CD4-positive, alpha-beta memory T cell (primary cell): ENCODE measurements at regions not wholly inside any gene's neighbourhood (a gene's known extent, or its start where the extent isn't known, plus 50 kb on each side); places are given as distances from the start of the nearest gene placed in this dataset.

ENCODE experiments used
- CTCF ChIA-PET: fragments of 350-600 bp; sonication (Branson Sonifier 250); formaldehyde crosslinking; loops from one replicate; lab custom pipeline; 2021; ENCODE audit warnings: inconsistent platforms; ENCODE audit not compliant: partially characterized antibody; lab: Charles Lee
- POLR2A ChIA-PET: fragments of 350-600 bp; sonication (Branson Sonifier 250); formaldehyde crosslinking; loops from one replicate; lab custom pipeline; 2021; ENCODE audit not compliant: partially characterized antibody; lab: Charles Lee
- DNase-seq, 5 donors: peaks; one replicate each; pipeline versions ENCODE4 v3.0.0 to v3.0.0-alpha.2; 2020 to 2022; ENCODE audit warnings: mixed read lengths in 1 of 5
- H3K27ac ChIP-seq: one replicate; pipeline ENCODE4 v1.7.0; 2013; ENCODE audit warnings: low read depth, low read length
- H3K27me3 ChIP-seq: 2 replicates; pipeline ENCODE4 v1.7.0; 2013; ENCODE audit warnings: mild to moderate bottlenecking, low read length, moderate library complexity; ENCODE audit not compliant: insufficient read depth
- H3K36me3 ChIP-seq: 2 replicates; pipeline ENCODE4 v1.7.0; 2013; ENCODE audit warnings: mild to moderate bottlenecking, low read length, moderate library complexity; ENCODE audit not compliant: insufficient read depth
- H3K4me1 ChIP-seq: 2 replicates; pipeline ENCODE4 v1.7.0; 2013; ENCODE audit warnings: mild to moderate bottlenecking, low read length, moderate library complexity; ENCODE audit not compliant: insufficient read depth
- H3K4me3 ChIP-seq, 2 donors: one replicate each; pipeline ENCODE4 v1.7.0; 2013; ENCODE audit warnings: low read length in 2 of 2, mild to moderate bottlenecking in 1 of 2
- H3K9me3 ChIP-seq, 2 donors: one replicate each; pipeline ENCODE4 v1.7.0; 2013; ENCODE audit warnings: low read length in 2 of 2, control low read depth in 1 of 2; ENCODE audit not compliant: control insufficient read depth in 1 of 2
- H3K27ac Mint-ChIP-seq, 7 donors: one replicate each; pipeline ENCODE4 v1.8.0; 2020 to 2021; ENCODE audit warnings: mixed read lengths in 7 of 7, mild to moderate bottlenecking in 6 of 7, inconsistent platforms in 3 of 7, moderate library complexity in 3 of 7
- H3K27me3 Mint-ChIP-seq, 2 donors: one replicate each; pipeline ENCODE4 v1.8.0; 2020 to 2021; ENCODE audit warnings: mixed read lengths in 2 of 2
- H3K36me3 Mint-ChIP-seq, 2 donors: one replicate each; pipeline ENCODE4 v1.8.0; 2020 to 2021; ENCODE audit warnings: mixed read lengths in 2 of 2, inconsistent platforms in 1 of 2, mild to moderate bottlenecking in 1 of 2
- H3K4me1 Mint-ChIP-seq, 4 donors: one replicate each; pipeline ENCODE4 v1.8.0; 2020 to 2021; ENCODE audit warnings: mixed read lengths in 4 of 4, mild to moderate bottlenecking in 1 of 4
- H3K4me3 Mint-ChIP-seq, 8 donors: one replicate each; pipeline ENCODE4 v1.8.0; 2020 to 2021; ENCODE audit warnings: mixed read lengths in 8 of 8, mild to moderate bottlenecking in 7 of 8, moderate library complexity in 6 of 8, inconsistent platforms in 3 of 8
- H3K9me3 Mint-ChIP-seq, 8 donors: one replicate each; pipeline ENCODE4 v1.8.0; 2020 to 2021; ENCODE audit warnings: mixed read lengths in 8 of 8, mild to moderate bottlenecking in 5 of 8, inconsistent platforms in 3 of 8, moderate library complexity in 1 of 8
- intact Hi-C: fragments of 100-400 bp; cut with micrococcal nuclease; formaldehyde crosslinking; loops from one replicate; pipeline ENCODE4 v1.15.1; 2023

DNA sequence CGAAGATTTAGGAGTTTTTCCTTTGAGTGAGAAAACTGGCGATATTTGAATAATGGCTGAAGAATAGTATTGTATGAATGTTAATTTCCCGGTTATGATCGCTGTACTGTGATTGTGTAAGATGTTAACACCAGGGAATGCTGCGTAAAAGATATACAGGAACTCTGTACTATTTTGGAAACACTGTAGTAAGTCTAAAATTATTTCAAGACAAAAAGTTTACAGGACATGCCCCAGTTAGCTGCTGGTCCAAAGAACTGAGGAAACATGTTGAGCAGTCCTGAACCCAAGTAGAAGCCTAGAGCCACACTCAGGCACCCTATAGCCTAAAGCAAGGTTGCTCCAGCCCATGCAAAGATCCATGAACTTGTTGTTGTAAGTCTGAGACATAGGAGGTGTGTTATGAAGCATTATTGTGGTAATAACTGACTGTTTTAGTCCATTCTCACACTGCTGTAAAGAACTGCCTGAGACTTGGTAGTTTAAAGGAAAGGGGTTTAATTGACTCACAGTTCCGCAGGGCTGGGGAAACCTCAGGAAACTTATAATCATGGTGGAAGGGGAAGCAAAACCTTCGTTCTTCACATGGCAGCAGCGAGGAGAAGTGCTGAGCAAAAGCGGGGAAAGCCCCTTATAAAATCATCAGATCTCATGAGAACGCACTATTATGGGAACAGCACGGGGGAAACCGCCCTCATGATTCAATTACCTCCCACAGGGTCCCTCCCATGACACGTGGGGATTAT is 99.8 kb upstream of the RESF1 start:
- Histone ChIP-seq H3K27ac (no peak overlapping the region), H3K4me1 (peaks cover 5% of the 10 kb centered on the region), H3K4me3 (no peak overlapping the region), H3K27me3 (no peaks in the 10 kb centered on the region), H3K36me3 (no peaks in the 10 kb centered on the region), H3K9me3 (no peaks in the 10 kb centered on the region)
- DNase-seq: no peak
- CTCF ChIA-PET: interaction anchor here (1.5 kb wide), 1 partner anchor 10 kb away, joined by 4 read pairs; no protein-coding TSS in a partner anchor
- Mint-ChIP-seq H3K4me1 (peaks cover 5 to 16% (median 9%) of the 10 kb centered on the region in 4 donors), H3K27ac (peak overlapping the region in 3 of 7 donors; percentile 32 to 68 (median 52)), H3K36me3 (no peaks in the 10 kb centered on the region), H3K4me3 (no peak overlapping the region), H3K9me3 (peaks cover 0 to 2% (median 0%) of the 10 kb centered on the region in 8 donors), H3K27me3 (no peaks in the 10 kb centered on the region)
- intact Hi-C loops: no loop called here
- POLR2A ChIA-PET: no interaction called here

DNA sequence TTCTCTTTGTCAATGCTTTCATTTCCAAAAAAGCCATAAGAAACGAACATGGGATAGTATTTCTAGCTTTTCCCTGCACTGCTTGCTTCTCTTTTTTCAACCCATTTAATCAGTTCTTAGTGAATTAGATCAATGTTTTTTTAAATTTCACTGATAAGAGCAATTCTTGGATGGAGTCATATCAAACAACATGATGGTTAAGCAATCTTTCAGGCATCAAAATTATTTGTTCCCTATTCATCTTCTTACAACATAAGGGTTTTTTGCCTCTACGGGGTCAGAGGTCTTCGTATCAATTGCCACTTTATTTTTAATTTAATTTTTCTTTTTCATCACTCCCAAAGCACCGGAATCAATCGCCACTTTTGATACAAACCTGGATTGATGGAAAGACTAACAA is 103.8 kb upstream of the RESF1 start:
- no peaks in the 10 kb centered on the region for H3K27me3 Mint-ChIP-seq
- Histone ChIP-seq H3K4me3 (no peak overlapping the region), H3K27ac (no peak overlapping the region), H3K4me1 (peaks cover 5% of the 10 kb centered on the region), H3K27me3 (no peaks in the 10 kb centered on the region), H3K36me3 (no peaks in the 10 kb centered on the region), H3K9me3 (no peaks in the 10 kb centered on the region)
- H3K4me1 Mint-ChIP-seq: peaks cover 8 to 14% (median 10%) of the 10 kb centered on the region in 4 donors
- peaks cover 3 to 8% of the 10 kb centered on the region in 2 donors for H3K36me3 Mint-ChIP-seq
- ChIA-PET CTCF (no interaction called here), POLR2A (interaction anchor here (1.1 kb wide), 1 partner anchor 104 kb away, joined by 4 read pairs; the partner anchor contains the start of gene RESF1)
- H3K9me3 Mint-ChIP-seq: peaks cover 0 to 29% (median 15%) of the 10 kb centered on the region in 8 donors
- intact Hi-C loops: no loop called here
- DNase-seq: no peak
- no peak overlapping the region for H3K27ac Mint-ChIP-seq
- H3K4me3 Mint-ChIP-seq: no peak overlapping the region

DNA sequence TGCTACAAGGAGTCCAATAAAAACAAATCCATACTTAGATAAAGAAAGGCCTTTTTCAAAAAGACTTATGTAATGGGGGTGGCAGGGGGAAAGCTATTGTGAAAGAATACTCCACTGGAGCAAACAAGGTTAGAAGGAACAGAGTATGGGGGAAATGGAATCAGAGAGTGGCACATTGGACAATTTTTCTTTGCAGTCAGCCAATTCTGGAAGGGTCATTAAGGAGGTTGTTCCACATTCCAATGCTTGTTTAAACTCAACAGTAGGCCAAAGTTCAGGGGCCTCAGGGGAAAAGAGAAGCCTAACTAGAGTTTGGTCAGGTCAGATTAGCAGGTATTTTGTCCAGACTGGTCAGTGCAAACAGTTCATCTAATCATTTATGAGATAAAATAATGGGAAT is 105.2 kb upstream of the RESF1 start:
- no peaks in the 10 kb centered on the region for H3K4me1 ChIP-seq
- CTCF ChIA-PET: no interaction called here
- H3K36me3 ChIP-seq: no peaks in the 10 kb centered on the region
- no peak overlapping the region for H3K4me3 ChIP-seq
- peaks cover 3 to 8% of the 10 kb centered on the region in 2 donors for H3K36me3 Mint-ChIP-seq
- H3K9me3 ChIP-seq: peaks cover 0 to 4% of the 10 kb centered on the region in 2 donors
- H3K27me3 Mint-ChIP-seq: no peaks in the 10 kb centered on the region
- POLR2A ChIA-PET: interaction anchor here (0.9 kb wide), 1 partner anchor 36 kb away, joined by 3 read pairs; no protein-coding TSS in a partner anchor
- no peaks in the 10 kb centered on the region for H3K27me3 ChIP-seq
- H3K9me3 Mint-ChIP-seq: peaks cover 0 to 35% (median 15%) of the 10 kb centered on the region in 8 donors
- intact Hi-C loops: no loop called here
- no peak for DNase-seq
- no peak overlapping the region for H3K4me3 Mint-ChIP-seq
- no peak overlapping the region for H3K27ac ChIP-seq
- H3K4me1 Mint-ChIP-seq: peaks cover 0 to 2% (median under 1%) of the 10 kb centered on the region in 4 donors
- peak overlapping the region in 1 of 7 donors; percentile 8 for H3K27ac Mint-ChIP-seq

DNA sequence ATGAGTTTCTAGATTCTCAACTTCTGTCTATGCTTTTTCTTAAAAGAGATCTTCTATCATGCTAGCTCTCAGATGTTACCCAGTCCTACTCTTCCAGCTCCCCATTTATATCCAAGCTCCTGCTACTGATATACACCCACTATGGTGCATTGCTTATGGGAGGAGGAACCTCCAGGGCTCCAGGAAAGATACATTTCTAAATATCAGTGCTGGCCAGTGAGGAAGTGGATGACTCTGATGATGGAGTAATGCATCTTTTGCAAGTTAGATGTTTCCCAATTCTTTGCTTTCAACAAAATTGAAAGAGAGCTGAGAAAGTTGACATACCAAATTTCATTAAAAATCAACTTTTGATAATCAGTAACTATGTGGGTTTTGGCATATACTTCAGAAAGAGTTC is 105.7 kb upstream of the RESF1 start:
- H3K27me3 ChIP-seq: no peaks in the 10 kb centered on the region
- H3K27ac Mint-ChIP-seq: no peak overlapping the region
- H3K4me3 Mint-ChIP-seq: no peak overlapping the region
- peaks cover 0 to 5% of the 10 kb centered on the region in 2 donors for H3K9me3 ChIP-seq
- intact Hi-C loops: no loop called here
- ChIA-PET CTCF (interaction anchor here (1.3 kb wide), 1 partner anchor 16 kb away, joined by 3 read pairs; no protein-coding TSS in a partner anchor), POLR2A (interaction anchor here (0.5 to 0.9 kb wide), 3 partner anchors 9 to 43 kb away, joined by 3 to 5 read pairs (median 3); no protein-coding TSS in a partner anchor)
- H3K4me1 Mint-ChIP-seq: peaks cover 0 to 2% (median under 1%) of the 10 kb centered on the region in 4 donors
- H3K36me3 ChIP-seq: no peaks in the 10 kb centered on the region
- H3K9me3 Mint-ChIP-seq: peaks cover 4 to 38% (median 16%) of the 10 kb centered on the region in 8 donors
- H3K4me1 ChIP-seq: no peaks in the 10 kb centered on the region
- H3K27me3 Mint-ChIP-seq: no peaks in the 10 kb centered on the region
- H3K36me3 Mint-ChIP-seq: peaks cover 3 to 8% of the 10 kb centered on the region in 2 donors
- no peak overlapping the region for H3K4me3 ChIP-seq
- no peak for DNase-seq
- no peak overlapping the region for H3K27ac ChIP-seq

DNA sequence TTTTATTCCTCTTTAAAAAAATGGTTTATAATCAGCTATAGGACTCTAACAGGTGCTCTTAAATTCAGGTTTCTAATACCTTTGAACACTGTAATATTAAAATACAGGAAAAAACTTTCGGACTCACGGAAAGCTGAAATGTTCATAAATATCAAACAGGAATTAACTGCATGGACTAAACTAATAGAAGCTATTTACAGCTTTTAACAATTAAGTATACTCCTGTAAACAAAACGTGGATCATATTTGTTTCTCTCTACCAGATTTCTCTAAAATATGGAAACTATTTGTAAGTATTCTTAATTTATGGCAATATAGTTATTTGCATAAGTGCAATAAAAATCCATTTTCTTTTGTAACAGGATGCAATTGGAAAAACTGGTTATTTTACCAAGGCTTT is 108.9 kb upstream of the RESF1 start:
- no peak overlapping the region for H3K4me3 Mint-ChIP-seq
- Histone ChIP-seq H3K4me3 (no peak overlapping the region), H3K36me3 (no peaks in the 10 kb centered on the region), H3K9me3 (peaks cover 0 to 5% of the 10 kb centered on the region in 2 donors), H3K27me3 (no peaks in the 10 kb centered on the region), H3K4me1 (no peaks in the 10 kb centered on the region), H3K27ac (no peak overlapping the region)
- H3K27ac Mint-ChIP-seq: no peak overlapping the region
- CTCF ChIA-PET: interaction anchor here (1.0 kb wide), 1 partner anchor 12 kb away, joined by 3 read pairs; no protein-coding TSS in a partner anchor
- peaks cover 2 to 50% (median 27%) of the 10 kb centered on the region in 8 donors for H3K9me3 Mint-ChIP-seq
- peaks cover 4 to 8% of the 10 kb centered on the region in 2 donors for H3K36me3 Mint-ChIP-seq
- H3K27me3 Mint-ChIP-seq: no peaks in the 10 kb centered on the region
- peaks cover 0 to 13% (median 4%) of the 10 kb centered on the region in 4 donors for H3K4me1 Mint-ChIP-seq
- POLR2A ChIA-PET: interaction anchor here (1.0 to 1.2 kb wide), 2 partner anchors 46 to 121 kb away, joined by 3 to 4 read pairs; partner anchors contain the start of gene AMN1
- DNase-seq: peak in 1 of 5 donors; percentile 11
- intact Hi-C loops: no loop called here

DNA sequence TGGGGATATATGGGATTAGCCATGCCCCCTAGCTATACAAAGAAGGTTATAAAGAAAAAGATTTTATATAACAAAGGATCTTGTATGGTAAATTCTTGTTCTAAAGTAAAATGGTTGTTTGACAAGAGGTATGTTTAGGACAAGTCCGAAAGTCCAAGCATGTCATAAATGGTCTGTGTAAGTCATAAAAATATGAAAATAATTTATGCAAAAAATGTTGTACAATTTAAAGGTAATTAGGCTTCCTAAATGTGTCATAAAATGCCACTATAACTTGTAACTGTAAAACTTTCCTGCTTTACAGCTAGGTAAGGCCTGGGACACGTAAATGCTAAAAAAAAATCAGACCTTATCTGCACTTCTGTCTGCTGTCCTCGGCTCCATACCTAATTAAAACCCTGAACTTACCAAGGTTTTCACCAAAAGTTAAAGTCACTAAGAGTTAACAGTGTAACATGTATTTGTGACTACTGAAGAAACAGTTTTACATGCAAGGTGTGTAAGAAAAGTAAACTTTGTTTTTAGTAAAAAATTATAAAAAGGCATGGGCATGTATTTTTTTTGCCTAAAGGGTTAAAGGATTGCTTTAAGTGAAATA is 110.0 kb upstream of the RESF1 start:
- peak in 1 of 5 donors; percentile 12 for DNase-seq
- Histone ChIP-seq H3K9me3 (peaks cover 0 to 5% of the 10 kb centered on the region in 2 donors), H3K4me1 (no peaks in the 10 kb centered on the region), H3K4me3 (no peak overlapping the region), H3K27me3 (no peaks in the 10 kb centered on the region), H3K27ac (no peak overlapping the region), H3K36me3 (no peaks in the 10 kb centered on the region)
- H3K9me3 Mint-ChIP-seq: peaks cover 2 to 50% (median 27%) of the 10 kb centered on the region in 8 donors
- no peaks in the 10 kb centered on the region for H3K27me3 Mint-ChIP-seq
- no peak overlapping the region for H3K27ac Mint-ChIP-seq
- H3K4me1 Mint-ChIP-seq: peaks cover 0 to 13% (median 4%) of the 10 kb centered on the region in 4 donors
- ChIA-PET POLR2A (interaction anchor here (0.6 kb wide), 1 partner anchor 58 kb away, joined by 5 read pairs; no protein-coding TSS in a partner anchor), CTCF (interaction anchor here (0.6 to 1.0 kb wide), 2 partner anchors 10 to 66 kb away, joined by 3 read pairs; no protein-coding TSS in a partner anchor)
- H3K36me3 Mint-ChIP-seq: peaks cover 4 to 8% of the 10 kb centered on the region in 2 donors
- intact Hi-C loops: no loop called here
- no peak overlapping the region for H3K4me3 Mint-ChIP-seq

DNA sequence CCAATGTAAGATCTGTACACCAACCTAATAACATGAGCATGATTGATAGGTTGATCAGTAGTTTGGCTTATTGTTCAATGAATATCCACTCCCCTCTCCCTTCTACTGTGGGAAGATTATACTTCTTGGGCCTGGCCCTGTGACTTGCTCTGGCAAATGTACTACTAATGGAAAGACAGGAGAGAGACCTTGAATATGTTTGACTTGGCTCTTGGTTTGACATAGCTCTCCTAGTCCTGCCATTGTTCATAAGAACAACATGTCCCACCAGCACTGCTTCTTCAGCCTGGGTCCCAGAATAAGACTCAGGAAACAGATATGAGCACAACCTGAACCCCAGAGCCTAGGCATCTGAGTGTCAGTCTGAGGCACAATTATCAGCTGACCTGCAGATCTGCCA is 112.8 kb upstream of the RESF1 start:
- Histone ChIP-seq H3K4me1 (no peaks in the 10 kb centered on the region), H3K9me3 (peaks cover 0 to 5% of the 10 kb centered on the region in 2 donors), H3K27me3 (no peaks in the 10 kb centered on the region), H3K27ac (no peak overlapping the region), H3K36me3 (no peaks in the 10 kb centered on the region), H3K4me3 (no peak overlapping the region)
- ChIA-PET POLR2A (no interaction called here), CTCF (no interaction called here)
- H3K27ac Mint-ChIP-seq: no peak overlapping the region
- H3K36me3 Mint-ChIP-seq: peaks cover 4 to 10% of the 10 kb centered on the region in 2 donors
- peaks cover 4 to 19% (median 6%) of the 10 kb centered on the region in 4 donors for H3K4me1 Mint-ChIP-seq
- peaks cover 0 to 31% (median 19%) of the 10 kb centered on the region in 8 donors for H3K9me3 Mint-ChIP-seq
- H3K4me3 Mint-ChIP-seq: no peak overlapping the region
- DNase-seq: no peak
- no peaks in the 10 kb centered on the region for H3K27me3 Mint-ChIP-seq
- intact Hi-C loops: no loop called here
